ENCODE measurements at regions not wholly inside any gene's neighbourhood (a gene's known extent, or its start where the extent isn't known, plus 50 kb on each side); places are given as distances from the start of the nearest gene placed in this dataset.

- no peak for TF ChIP-seq CTCF (IDR thresholded peaks at IDR 0.05; ENCODE audit: control extremely low read depth, extremely low read depth, low read depth, missing control alignments)
- POLR2A ChIA-PET: no interaction called here
- DNase-seq (ENCODE audit: extremely low spot score): no peak
- CTCF ChIA-PET: no interaction called here
These were observed 748.5 kb upstream of the KLHL1 start for GRCh38 chr13:70856711-70857110.

- DNase-seq (ENCODE audit: extremely low spot score): no peak
- CTCF ChIA-PET: no interaction called here
- no peak for TF ChIP-seq CTCF (IDR thresholded peaks at IDR 0.05; ENCODE audit: control extremely low read depth, extremely low read depth, low read depth, missing control alignments)
- POLR2A ChIA-PET: no interaction called here
These were observed 747.8 kb upstream of the KLHL1 start for GRCh38 chr13:70856025-70856424.

GRCh38 chr13:70849222-70849621 lies 741.0 kb upstream of the KLHL1 start:
- DNase-seq (ENCODE audit: extremely low spot score): no peak
- TF ChIP-seq CTCF (IDR thresholded peaks at IDR 0.05; ENCODE audit: control extremely low read depth, extremely low read depth, low read depth, missing control alignments): no peak
- ChIA-PET CTCF (no interaction called here), POLR2A (no interaction called here)

GRCh38 chr13:70844391-70845108 lies 736.3 kb upstream of the KLHL1 start:
- CTCF ChIA-PET: interaction anchor here (1.5 to 1.7 kb wide), 2 partner anchors 8 to 21 kb away, joined by 3 to 5 read pairs; no protein-coding TSS in a partner anchor
- no peak for DNase-seq (ENCODE audit: extremely low spot score)
- no peak for TF ChIP-seq CTCF (IDR thresholded peaks at IDR 0.05; ENCODE audit: control extremely low read depth, extremely low read depth, low read depth, missing control alignments)
- POLR2A ChIA-PET: no interaction called here

- DNase-seq (ENCODE audit: extremely low spot score): no peak
- TF ChIP-seq CTCF (IDR thresholded peaks at IDR 0.05; ENCODE audit: control extremely low read depth, extremely low read depth, low read depth, missing control alignments): no peak
- ChIA-PET POLR2A (no interaction called here), CTCF (interaction anchor here (1.8 kb wide), 1 partner anchor 16 kb away, joined by 6 read pairs; no protein-coding TSS in a partner anchor)
These were observed 733.9 kb upstream of the KLHL1 start for GRCh38 chr13:70842062-70842644.

- TF ChIP-seq CTCF (IDR thresholded peaks at IDR 0.05; ENCODE audit: control extremely low read depth, extremely low read depth, low read depth, missing control alignments): no peak
- no peak for DNase-seq (ENCODE audit: extremely low spot score)
- CTCF ChIA-PET: no interaction called here
- POLR2A ChIA-PET: no interaction called here
These were observed 733.2 kb upstream of the KLHL1 start for GRCh38 chr13:70841240-70842061.

Data from GM10248 (cell line).